MCF 10A (cell line): ENCODE measurements at regions not wholly inside any gene's neighbourhood (a gene's known extent, or its start where the extent isn't known, plus 50 kb on each side); places are given as distances from the start of the nearest gene placed in this dataset.

Experiments
- BruUV-seq: library from RNA; stranded (reverse); fragments of 400-500 nt; replicated peaks from 2 replicates; lab custom pipeline; 2021; lab: Mats Ljungman, UMichigan
- CTCF ChIA-PET: fragments of 300-600 bp; sonication (Branson Sonifier 250); formaldehyde crosslinking; extraction: SDS; loops from one replicate; lab custom pipeline; 2021; ENCODE audit warnings: antibody characterized with exemption, inconsistent platforms; lab: Yijun Ruan, JAX
- POLR2A ChIA-PET: fragments of 300-600, 350-650 bp; sonication (Branson Sonifier 250); formaldehyde crosslinking; extraction: SDS; loops from one replicate; lab custom pipeline; 2020; ENCODE audit warnings: antibody characterized with exemption, inconsistent platforms; lab: Yijun Ruan, JAX
- DNase-seq: peaks from one replicate; pipeline ENCODE4 v3.0.0-alpha.2; 2018; ENCODE audit not compliant: unreplicated experiment
- H3K27ac Mint-ChIP-seq: one replicate; pipeline ENCODE4 v1.8.0; 2022; ENCODE audit warnings: mild to moderate bottlenecking, low read depth, mixed read lengths; ENCODE audit not compliant: unreplicated experiment
- H3K27me3 Mint-ChIP-seq: one replicate; pipeline ENCODE4 v1.8.0; 2022; ENCODE audit warnings: mixed read lengths; ENCODE audit not compliant: insufficient read depth, unreplicated experiment
- H3K36me3 Mint-ChIP-seq: one replicate; pipeline ENCODE4 v1.8.0; 2022; ENCODE audit warnings: mild to moderate bottlenecking, moderate library complexity, mixed read lengths; ENCODE audit not compliant: insufficient read depth, unreplicated experiment
- H3K4me1 Mint-ChIP-seq: one replicate; pipeline ENCODE4 v1.8.0; 2022; ENCODE audit warnings: mixed read lengths; ENCODE audit not compliant: insufficient read depth, unreplicated experiment
- H3K4me3 Mint-ChIP-seq: one replicate; pipeline ENCODE4 v1.8.0; 2022; ENCODE audit warnings: mild to moderate bottlenecking, moderate library complexity, mixed read lengths; ENCODE audit not compliant: unreplicated experiment
- H3K9me3 Mint-ChIP-seq: one replicate; pipeline ENCODE4 v1.8.0; 2022; ENCODE audit warnings: mixed read lengths; ENCODE audit not compliant: unreplicated experiment
- CTCF ChIP-seq: fragments of 200-600 bp; IDR thresholded peaks from one replicate; pipeline ENCODE4 v1.8.0; 2022; ENCODE audit warnings: antibody characterized with exemption, mild to moderate bottlenecking; ENCODE audit not compliant: unreplicated experiment
- intact Hi-C: fragments of 100-400 bp; cut with micrococcal nuclease; formaldehyde crosslinking; loops from 2 replicates; pipeline ENCODE4 v1.14.1; 2022

DNA sequence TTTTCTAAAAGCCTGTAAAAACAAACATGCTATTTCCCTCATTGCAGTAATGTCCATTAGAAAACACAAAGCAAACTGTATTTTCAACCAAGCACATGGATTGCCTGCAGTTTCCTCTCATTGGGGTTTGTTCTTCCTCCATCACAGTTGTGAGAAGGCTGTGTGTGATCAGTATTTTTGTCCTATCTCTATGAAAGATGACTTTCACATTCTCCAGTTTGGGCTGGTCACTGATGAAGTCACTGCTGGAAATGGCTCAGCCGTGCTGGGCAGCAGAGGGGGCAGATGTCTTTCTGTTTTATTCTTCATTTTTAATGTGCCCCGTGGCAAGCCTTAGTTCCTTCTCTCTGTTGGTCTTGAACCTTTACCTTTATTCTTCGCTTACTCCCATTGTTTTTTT lies 288.9 kb upstream of the MPDZ start:
- no peak for TF ChIP-seq CTCF
- no peaks in the 10 kb centered on the region for H3K36me3 Mint-ChIP-seq
- intact Hi-C loops = no loop called here
- no peak overlapping the region for H3K27ac Mint-ChIP-seq
- no peaks in the 10 kb centered on the region for H3K9me3 Mint-ChIP-seq
- CTCF ChIA-PET = interaction anchor here (1.0 kb wide), 1 partner anchor 59 kb away, joined by 3 read pairs; no protein-coding TSS in a partner anchor
- no TSS peak for BruUV-seq
- POLR2A ChIA-PET = interaction anchor here (0.6 to 1.2 kb wide), 4 partner anchors 20 to 336 kb away, joined by 3 to 4 read pairs (median 4); no protein-coding TSS in a partner anchor
- no peaks in the 10 kb centered on the region for H3K27me3 Mint-ChIP-seq
- H3K4me3 Mint-ChIP-seq = no peak overlapping the region
- DNase-seq = no peak
- no peaks in the 10 kb centered on the region for H3K4me1 Mint-ChIP-seq

DNA sequence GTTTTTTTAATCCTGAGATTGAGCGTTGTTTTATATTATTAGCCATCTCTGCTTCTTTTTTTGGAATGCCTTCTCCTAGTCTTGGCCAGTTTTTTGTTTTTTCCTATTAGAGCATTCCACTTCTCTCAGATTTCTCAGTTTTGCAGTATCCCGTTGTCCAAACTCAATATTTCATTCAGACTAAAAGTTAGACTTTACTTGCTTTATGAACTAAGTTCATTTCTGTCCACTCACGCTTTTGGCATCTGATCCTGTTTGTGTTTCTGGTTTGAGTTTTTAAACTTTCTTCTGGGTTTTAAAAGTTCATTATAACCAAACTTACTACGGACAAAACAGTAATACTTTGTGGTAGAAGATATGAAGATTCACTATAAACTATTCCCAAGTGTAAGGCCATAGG lies 288.3 kb upstream of the MPDZ start:
- Mint-ChIP-seq H3K4me3 (no peak overlapping the region), H3K4me1 (no peaks in the 10 kb centered on the region), H3K36me3 (no peaks in the 10 kb centered on the region), H3K27ac (no peak overlapping the region), H3K27me3 (no peaks in the 10 kb centered on the region), H3K9me3 (no peaks in the 10 kb centered on the region)
- intact Hi-C loops = no loop called here
- no TSS peak for BruUV-seq
- no peak for TF ChIP-seq CTCF
- ChIA-PET CTCF (interaction anchor here (1.0 kb wide), 1 partner anchor 60 kb away, joined by 3 read pairs; no protein-coding TSS in a partner anchor), POLR2A (interaction anchor here (0.6 kb wide), 1 partner anchor 104 kb away, joined by 3 read pairs; no protein-coding TSS in a partner anchor)
- no peak for DNase-seq

GRCh38 chr9:13557746-13558145 lies 278.3 kb upstream of the MPDZ start:
- H3K27ac Mint-ChIP-seq = no peak overlapping the region
- no peaks in the 10 kb centered on the region for H3K4me1 Mint-ChIP-seq
- DNase-seq = no peak
- POLR2A ChIA-PET = interaction anchor here (1.1 kb wide), 1 partner anchor 12 kb away, joined by 4 read pairs; no protein-coding TSS in a partner anchor
- no peaks in the 10 kb centered on the region for H3K9me3 Mint-ChIP-seq
- no peaks in the 10 kb centered on the region for H3K27me3 Mint-ChIP-seq
- TF ChIP-seq CTCF = no peak
- H3K4me3 Mint-ChIP-seq = no peak overlapping the region
- intact Hi-C loops = no loop called here
- BruUV-seq = no TSS peak
- no peaks in the 10 kb centered on the region for H3K36me3 Mint-ChIP-seq
- CTCF ChIA-PET = interaction anchor here (0.9 kb wide), 1 partner anchor 14 kb away, joined by 3 read pairs; no protein-coding TSS in a partner anchor

- no peak for TF ChIP-seq CTCF
- H3K4me3 Mint-ChIP-seq = no peak overlapping the region
- no peaks in the 10 kb centered on the region for H3K4me1 Mint-ChIP-seq
- no peaks in the 10 kb centered on the region for H3K27me3 Mint-ChIP-seq
- CTCF ChIA-PET = interaction anchor here (0.6 to 1.1 kb wide), 2 partner anchors 73 to 897 kb away, joined by 3 to 8 read pairs; no protein-coding TSS in a partner anchor
- no peak for DNase-seq
- H3K9me3 Mint-ChIP-seq = peaks cover under 1% of the 10 kb centered on the region
- no TSS peak for BruUV-seq
- POLR2A ChIA-PET = interaction anchor here (0.6 kb wide), 1 partner anchor 41 kb away, joined by 3 read pairs; no protein-coding TSS in a partner anchor
- no peaks in the 10 kb centered on the region for H3K36me3 Mint-ChIP-seq
- no peak overlapping the region for H3K27ac Mint-ChIP-seq
- intact Hi-C loops = no loop called here
Observed at GRCh38 chr9:13556656-13557055, 277.2 kb upstream of the MPDZ start.
